ENCODE measurements at regions not wholly inside any gene's neighbourhood (a gene's known extent, or its start where the extent isn't known, plus 50 kb on each side); places are given as distances from the start of the nearest gene placed in this dataset.

DNA sequence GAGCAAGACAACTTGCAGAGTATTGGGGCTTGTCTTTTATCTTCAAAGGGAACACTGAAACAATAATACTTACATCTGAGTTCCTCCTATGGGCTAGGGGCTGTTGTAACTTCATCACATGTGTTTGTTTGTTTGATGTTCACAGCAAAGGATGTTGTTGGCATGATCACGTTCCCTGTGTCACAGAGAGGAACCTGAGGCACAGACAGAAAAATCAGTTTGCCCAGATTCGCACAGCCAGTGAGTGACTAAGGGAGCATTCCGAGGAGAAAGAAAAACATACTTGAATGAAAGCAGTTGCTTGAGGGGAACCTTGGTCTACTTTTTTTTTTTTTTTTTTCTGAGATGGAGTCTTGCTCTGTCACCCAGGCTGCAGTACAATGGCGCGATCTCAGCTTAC is 87.2 kb upstream of the PFKP start:
- H3K36me3 ChIP-seq (ENCODE audit: low read depth, low read length): no peaks in the 10 kb centered on the region
- no peak for DNase-seq
- H3K9me3 ChIP-seq (ENCODE audit: low read length): no peaks in the 10 kb centered on the region
- no peak for ATAC-seq
- BruUV-seq (replicated peaks): no TSS peak
- ChIA-PET POLR2A (ENCODE audit: unreplicated experiment) (no interaction called here), CTCF (no interaction called here)
- no peak overlapping the region for H3K4me3 ChIP-seq (ENCODE audit: low read length)
- no peak for TF ChIP-seq EZH2phosphoT487 (IDR thresholded peaks at IDR 0.05; ENCODE audit: borderline replicate concordance, low read length)
- TF ChIP-seq, protein P1, sequence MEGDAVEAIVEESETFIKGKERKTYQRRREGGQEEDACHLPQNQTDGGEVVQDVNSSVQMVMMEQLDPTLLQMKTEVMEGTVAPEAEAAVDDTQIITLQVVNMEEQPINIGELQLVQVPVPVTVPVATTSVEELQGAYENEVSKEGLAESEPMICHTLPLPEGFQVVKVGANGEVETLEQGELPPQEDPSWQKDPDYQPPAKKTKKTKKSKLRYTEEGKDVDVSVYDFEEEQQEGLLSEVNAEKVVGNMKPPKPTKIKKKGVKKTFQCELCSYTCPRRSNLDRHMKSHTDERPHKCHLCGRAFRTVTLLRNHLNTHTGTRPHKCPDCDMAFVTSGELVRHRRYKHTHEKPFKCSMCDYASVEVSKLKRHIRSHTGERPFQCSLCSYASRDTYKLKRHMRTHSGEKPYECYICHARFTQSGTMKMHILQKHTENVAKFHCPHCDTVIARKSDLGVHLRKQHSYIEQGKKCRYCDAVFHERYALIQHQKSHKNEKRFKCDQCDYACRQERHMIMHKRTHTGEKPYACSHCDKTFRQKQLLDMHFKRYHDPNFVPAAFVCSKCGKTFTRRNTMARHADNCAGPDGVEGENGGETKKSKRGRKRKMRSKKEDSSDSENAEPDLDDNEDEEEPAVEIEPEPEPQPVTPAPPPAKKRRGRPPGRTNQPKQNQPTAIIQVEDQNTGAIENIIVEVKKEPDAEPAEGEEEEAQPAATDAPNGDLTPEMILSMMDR (conservative IDR thresholded peaks at IDR 0.05; ENCODE audit: low read depth, low read length): no peak
- TF ChIP-seq EZH2 (IDR thresholded peaks at IDR 0.05; ENCODE audit: low read length, unreplicated experiment): no peak
- H3K9ac ChIP-seq (ENCODE audit: low read length): no peak overlapping the region
- H3K79me2 ChIP-seq (ENCODE audit: low read length): no peaks in the 10 kb centered on the region
- H3K27ac ChIP-seq (ENCODE audit: low read length): no peak overlapping the region
- H3K9me2 ChIP-seq (replicated peaks; ENCODE audit: low read length): no peaks in the 10 kb centered on the region
- no peak overlapping the region for H3K4me2 ChIP-seq (ENCODE audit: low read length)
- H3K4me1 ChIP-seq (ENCODE audit: insufficient read depth, low read length): no peaks in the 10 kb centered on the region
- H3K27me3 ChIP-seq (ENCODE audit: low read length): no peaks in the 10 kb centered on the region
- intact Hi-C loops (cut with micrococcal nuclease): no loop called here
- H4K20me1 ChIP-seq (ENCODE audit: low read length): no peaks in the 10 kb centered on the region
- no peak overlapping the region for H2AFZ ChIP-seq (ENCODE audit: low read length)
- H3F3A ChIP-seq (ENCODE audit: low read length, unreplicated experiment): no peaks in the 10 kb centered on the region

DNA sequence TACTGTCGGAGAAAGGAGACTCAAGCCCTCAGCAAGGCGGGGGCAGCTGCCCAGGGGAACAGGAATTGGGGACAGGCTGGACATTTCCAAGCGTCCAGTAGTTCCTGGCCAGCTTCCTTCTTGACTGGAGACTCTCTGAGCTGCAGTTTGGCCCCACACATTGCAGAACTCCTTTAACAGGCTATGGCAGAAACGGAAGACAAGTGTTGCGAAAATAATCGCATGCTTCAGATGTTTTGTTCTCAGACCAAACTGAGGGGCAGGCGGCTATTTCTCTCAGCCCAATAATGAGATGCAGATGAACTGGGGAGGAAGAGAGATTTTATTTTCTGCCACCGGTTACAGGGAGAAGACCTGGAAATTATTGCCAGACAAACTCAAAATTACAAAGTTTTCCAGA is 88.0 kb upstream of the PFKP start:
- no TSS peak for BruUV-seq (replicated peaks)
- ChIA-PET POLR2A (ENCODE audit: unreplicated experiment) (no interaction called here), CTCF (no interaction called here)
- Histone ChIP-seq H3K9me3 (ENCODE audit: low read length) (no peaks in the 10 kb centered on the region), H3K9me2 (replicated peaks; ENCODE audit: low read length) (no peaks in the 10 kb centered on the region), H3F3A (ENCODE audit: low read length, unreplicated experiment) (no peaks in the 10 kb centered on the region), H3K4me2 (ENCODE audit: low read length) (no peak overlapping the region), H2AFZ (ENCODE audit: low read length) (no peak overlapping the region), H3K79me2 (ENCODE audit: low read length) (no peaks in the 10 kb centered on the region), H3K4me3 (ENCODE audit: low read length) (no peak overlapping the region), H3K9ac (ENCODE audit: low read length) (no peak overlapping the region), H3K4me1 (ENCODE audit: insufficient read depth, low read length) (no peaks in the 10 kb centered on the region), H3K36me3 (ENCODE audit: low read depth, low read length) (no peaks in the 10 kb centered on the region), H4K20me1 (ENCODE audit: low read length) (no peaks in the 10 kb centered on the region), H3K27me3 (ENCODE audit: low read length) (no peaks in the 10 kb centered on the region), H3K27ac (ENCODE audit: low read length) (no peak overlapping the region)
- DNase-seq: no peak
- intact Hi-C loops (cut with micrococcal nuclease): loop anchor here (5.0 to 10.0 kb wide), 2 partner anchors 55 to 63 kb away; no protein-coding TSS in a partner anchor
- TF ChIP-seq, protein P1 (conservative IDR thresholded peaks at IDR 0.05; ENCODE audit: low read depth, low read length): no peak
- TF ChIP-seq EZH2phosphoT487 (IDR thresholded peaks at IDR 0.05; ENCODE audit: borderline replicate concordance, low read length): no peak
- no peak for TF ChIP-seq EZH2 (IDR thresholded peaks at IDR 0.05; ENCODE audit: low read length, unreplicated experiment)
- ATAC-seq: no peak

DNA sequence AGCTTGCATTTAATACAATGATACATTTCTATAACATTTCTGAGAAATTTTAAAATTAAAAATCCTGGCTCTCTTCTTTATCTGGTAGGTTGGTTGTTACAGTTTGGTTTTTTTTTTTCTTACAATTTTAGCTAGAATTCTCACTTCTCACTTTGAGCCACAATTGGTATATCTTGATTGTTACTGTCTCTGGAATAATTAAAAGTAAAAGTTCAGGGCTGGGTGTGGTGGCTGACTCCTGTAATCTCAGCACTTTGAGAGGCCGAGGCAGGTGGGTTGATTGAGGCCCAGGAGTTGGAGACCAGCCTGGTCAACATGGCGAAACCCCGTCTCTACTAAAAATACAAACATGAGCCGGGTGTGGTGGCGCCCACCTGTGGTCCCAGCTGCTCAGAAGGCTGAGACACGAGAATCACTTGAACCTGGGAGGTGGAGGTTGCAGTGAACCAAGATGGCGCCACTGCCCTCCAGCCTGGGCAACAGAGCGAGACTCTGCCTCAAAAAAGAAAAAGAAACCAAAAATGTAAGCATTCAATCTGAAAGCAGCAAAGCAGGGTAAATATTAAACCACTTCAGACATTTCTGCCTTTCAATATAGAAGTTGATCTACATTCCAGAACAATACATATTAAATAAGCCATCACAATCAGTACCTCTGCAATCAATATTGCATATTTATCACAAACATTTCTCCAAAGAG is 88.6 kb upstream of the PFKP start:
- Histone ChIP-seq H3K79me2 (ENCODE audit: low read length) (no peaks in the 10 kb centered on the region), H3K9me3 (ENCODE audit: low read length) (no peaks in the 10 kb centered on the region), H3K4me2 (ENCODE audit: low read length) (no peak overlapping the region), H4K20me1 (ENCODE audit: low read length) (no peaks in the 10 kb centered on the region), H3K9ac (ENCODE audit: low read length) (no peak overlapping the region), H3K27me3 (ENCODE audit: low read length) (no peaks in the 10 kb centered on the region), H3K4me1 (ENCODE audit: insufficient read depth, low read length) (no peaks in the 10 kb centered on the region), H2AFZ (ENCODE audit: low read length) (no peak overlapping the region), H3K9me2 (replicated peaks; ENCODE audit: low read length) (no peaks in the 10 kb centered on the region), H3K4me3 (ENCODE audit: low read length) (no peak overlapping the region), H3K36me3 (ENCODE audit: low read depth, low read length) (no peaks in the 10 kb centered on the region), H3K27ac (ENCODE audit: low read length) (no peak overlapping the region), H3F3A (ENCODE audit: low read length, unreplicated experiment) (no peaks in the 10 kb centered on the region)
- CTCF ChIA-PET: interaction anchor here (0.6 kb wide), 1 partner anchor 66 kb away, joined by 4 read pairs; no protein-coding TSS in a partner anchor
- POLR2A ChIA-PET (ENCODE audit: unreplicated experiment): no interaction called here
- ATAC-seq (no peak), DNase-seq (no peak)
- TF ChIP-seq EZH2phosphoT487 (IDR thresholded peaks at IDR 0.05; ENCODE audit: borderline replicate concordance, low read length) (no peak), EZH2 (IDR thresholded peaks at IDR 0.05; ENCODE audit: low read length, unreplicated experiment) (no peak)
- TF ChIP-seq, protein P1 (conservative IDR thresholded peaks at IDR 0.05; ENCODE audit: low read depth, low read length): no peak
- no TSS peak for BruUV-seq (replicated peaks)
- intact Hi-C loops (cut with micrococcal nuclease): loop anchor here (1.0 to 10.0 kb wide), 3 partner anchors 39 to 64 kb away; no protein-coding TSS in a partner anchor

Data from PC-3 (cell line).